ENCODE measurements at regions not wholly inside any gene's neighbourhood (a gene's known extent, or its start where the extent isn't known, plus 50 kb on each side); places are given as distances from the start of the nearest gene placed in this dataset.
A peak's percentile ranks its signal among the peaks of the same experiment; 100 is the strongest.
"Not testable (repeated sequence)": the region's sequence is repeated elsewhere in the genome, so short reads cannot be mapped to it uniquely, and the experiment has no call there.

DNA sequence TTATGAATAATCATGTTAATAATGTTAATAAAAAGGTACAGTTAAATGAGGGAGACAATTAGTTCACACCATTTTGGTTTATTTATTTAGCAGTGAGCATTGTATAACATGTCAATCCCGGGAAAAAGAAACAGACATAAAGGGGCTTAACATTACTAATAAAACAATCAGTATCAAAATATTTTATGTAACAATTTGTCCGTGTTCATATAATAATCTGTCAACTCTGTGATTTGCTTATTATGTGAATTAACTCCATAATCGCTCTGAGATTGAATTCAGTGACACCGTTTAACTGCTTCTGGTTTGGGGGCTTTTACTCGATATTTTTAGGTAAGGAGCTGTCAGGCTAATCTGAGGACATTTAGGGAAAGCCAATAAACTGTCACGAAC lies 95.8 kb upstream of the HMGA2 start:
- no peak for DNase-seq (ENCODE audit: low read depth, low spot score)
- H3K27ac Mint-ChIP-seq (ENCODE audit: unreplicated experiment) = no peak overlapping the region
- TF ChIP-seq, protein P1, sequence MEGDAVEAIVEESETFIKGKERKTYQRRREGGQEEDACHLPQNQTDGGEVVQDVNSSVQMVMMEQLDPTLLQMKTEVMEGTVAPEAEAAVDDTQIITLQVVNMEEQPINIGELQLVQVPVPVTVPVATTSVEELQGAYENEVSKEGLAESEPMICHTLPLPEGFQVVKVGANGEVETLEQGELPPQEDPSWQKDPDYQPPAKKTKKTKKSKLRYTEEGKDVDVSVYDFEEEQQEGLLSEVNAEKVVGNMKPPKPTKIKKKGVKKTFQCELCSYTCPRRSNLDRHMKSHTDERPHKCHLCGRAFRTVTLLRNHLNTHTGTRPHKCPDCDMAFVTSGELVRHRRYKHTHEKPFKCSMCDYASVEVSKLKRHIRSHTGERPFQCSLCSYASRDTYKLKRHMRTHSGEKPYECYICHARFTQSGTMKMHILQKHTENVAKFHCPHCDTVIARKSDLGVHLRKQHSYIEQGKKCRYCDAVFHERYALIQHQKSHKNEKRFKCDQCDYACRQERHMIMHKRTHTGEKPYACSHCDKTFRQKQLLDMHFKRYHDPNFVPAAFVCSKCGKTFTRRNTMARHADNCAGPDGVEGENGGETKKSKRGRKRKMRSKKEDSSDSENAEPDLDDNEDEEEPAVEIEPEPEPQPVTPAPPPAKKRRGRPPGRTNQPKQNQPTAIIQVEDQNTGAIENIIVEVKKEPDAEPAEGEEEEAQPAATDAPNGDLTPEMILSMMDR (conservative IDR thresholded peaks at IDR 0.05) = no peak
- peak overlapping the region; percentile 61 for H3K4me3 Mint-ChIP-seq
- no peaks in the 10 kb centered on the region for H3K36me3 Mint-ChIP-seq (ENCODE audit: low read depth)
- peaks cover 2% of the 10 kb centered on the region for H3K9me3 Mint-ChIP-seq
- H3K4me1 Mint-ChIP-seq = peaks cover 18% of the 10 kb centered on the region
- peaks cover 76% of the 10 kb centered on the region for H3K27me3 Mint-ChIP-seq (ENCODE audit: low read depth)

DNA sequence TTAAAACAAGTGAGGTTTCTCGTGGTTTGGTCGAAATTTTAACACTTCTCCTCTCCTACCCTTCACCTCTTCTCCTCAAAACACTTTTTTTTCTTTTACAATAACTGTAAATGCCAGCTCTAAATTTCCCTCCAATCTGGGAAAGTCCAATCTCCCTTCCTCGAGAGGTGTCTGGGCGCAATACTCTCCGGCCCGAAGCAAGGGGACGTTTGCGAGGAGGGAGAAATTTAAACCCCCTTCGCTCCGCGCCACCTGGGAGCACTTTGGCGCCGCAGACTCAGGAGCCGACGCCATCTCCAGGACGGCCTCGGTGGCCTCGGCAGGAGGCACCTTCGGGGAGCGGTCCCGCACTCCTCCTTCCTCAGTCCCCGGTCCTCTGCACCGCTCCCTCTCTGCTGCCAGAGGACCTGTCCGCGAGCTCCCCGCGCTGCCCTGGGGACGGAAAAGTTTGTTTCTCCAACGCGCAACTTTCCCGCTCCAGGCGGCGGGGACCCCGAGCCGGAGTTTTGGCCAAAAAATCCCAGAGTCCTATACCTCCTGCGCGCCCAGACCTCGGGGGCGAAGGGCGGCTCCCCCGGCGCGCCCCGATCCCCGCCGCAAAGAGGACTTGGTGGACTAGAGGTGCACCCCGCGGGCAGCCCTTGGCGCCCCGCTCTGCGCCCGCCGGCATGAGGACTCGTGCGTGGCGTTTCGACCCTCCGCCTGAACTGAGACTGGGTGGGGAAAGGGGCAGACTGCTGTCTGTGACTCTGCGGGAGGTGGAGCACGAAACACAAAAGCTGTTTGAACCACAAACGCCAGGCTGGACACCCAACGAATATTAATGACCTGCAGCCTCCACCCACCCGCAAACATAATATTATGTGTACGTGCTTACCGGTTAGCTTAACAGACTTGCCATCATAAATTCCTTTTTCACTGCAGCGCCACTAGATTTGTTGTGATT lies 95.2 kb upstream of the HMGA2 start:
- Mint-ChIP-seq H3K27me3 (ENCODE audit: low read depth) (peaks cover 76% of the 10 kb centered on the region), H3K9me3 (peaks cover 2% of the 10 kb centered on the region), H3K4me3 (peak overlapping the region; percentile 61), H3K4me1 (peaks cover 18% of the 10 kb centered on the region), H3K36me3 (ENCODE audit: low read depth) (no peaks in the 10 kb centered on the region), H3K27ac (ENCODE audit: unreplicated experiment) (no peak overlapping the region)
- DNase-seq (ENCODE audit: low read depth, low spot score) = peak; percentile 29
- TF ChIP-seq, protein P1 (conservative IDR thresholded peaks at IDR 0.05) = no peak

DNA sequence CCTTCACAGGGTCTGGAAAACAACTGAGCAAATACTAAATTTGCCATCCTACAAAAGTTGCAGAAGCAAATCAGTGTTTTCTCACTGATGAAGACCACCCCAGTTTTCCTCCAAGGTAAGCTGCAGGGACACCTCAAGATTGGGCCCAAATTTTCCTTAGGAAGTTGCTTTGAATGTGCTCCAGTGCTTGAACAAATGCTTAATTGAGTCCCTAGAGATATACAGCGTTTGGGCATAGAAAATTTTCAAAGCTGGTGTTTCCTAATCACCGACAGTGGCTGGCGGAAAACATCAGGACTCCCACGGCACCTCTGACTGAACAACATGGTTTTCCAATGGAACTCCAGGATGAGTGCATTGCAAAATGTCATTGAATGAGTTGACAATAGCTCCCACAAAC lies 92.5 kb upstream of the HMGA2 start:
- H3K9me3 Mint-ChIP-seq = peaks cover 2% of the 10 kb centered on the region
- peaks cover 66% of the 10 kb centered on the region for H3K27me3 Mint-ChIP-seq (ENCODE audit: low read depth)
- DNase-seq (ENCODE audit: low read depth, low spot score) = no peak
- H3K4me3 Mint-ChIP-seq = no peak overlapping the region
- TF ChIP-seq, protein P1 (conservative IDR thresholded peaks at IDR 0.05) = no peak
- H3K36me3 Mint-ChIP-seq (ENCODE audit: low read depth) = no peaks in the 10 kb centered on the region
- no peak overlapping the region for H3K27ac Mint-ChIP-seq (ENCODE audit: unreplicated experiment)
- peaks cover 14% of the 10 kb centered on the region for H3K4me1 Mint-ChIP-seq

DNA sequence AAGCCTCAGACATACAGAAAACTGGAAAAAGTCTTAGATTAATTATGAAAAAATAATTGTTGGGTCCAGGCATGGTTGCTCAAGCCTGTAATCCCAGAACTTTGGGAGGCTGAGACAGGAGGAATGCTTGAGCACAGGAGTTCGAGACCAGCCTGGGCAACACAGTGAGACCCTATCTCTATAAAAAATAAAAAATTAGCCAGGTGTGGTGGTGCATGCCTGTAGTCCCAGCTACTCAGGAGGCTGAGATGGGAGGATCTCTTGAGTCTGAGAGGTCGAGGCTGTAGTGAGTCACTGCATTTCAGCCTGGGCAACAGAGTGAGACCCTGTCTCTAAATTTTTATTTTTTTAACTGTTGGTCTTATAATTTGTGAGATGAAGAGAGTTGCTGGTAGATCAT lies 90.6 kb upstream of the HMGA2 start:
- H3K27me3 Mint-ChIP-seq (ENCODE audit: low read depth) = peaks cover 50% of the 10 kb centered on the region
- H3K4me1 Mint-ChIP-seq; DNase-seq (ENCODE audit: low read depth, low spot score); H3K27ac Mint-ChIP-seq (ENCODE audit: unreplicated experiment); H3K36me3 Mint-ChIP-seq (ENCODE audit: low read depth); H3K4me3 Mint-ChIP-seq; H3K9me3 Mint-ChIP-seq: not testable (repeated sequence)

DNA sequence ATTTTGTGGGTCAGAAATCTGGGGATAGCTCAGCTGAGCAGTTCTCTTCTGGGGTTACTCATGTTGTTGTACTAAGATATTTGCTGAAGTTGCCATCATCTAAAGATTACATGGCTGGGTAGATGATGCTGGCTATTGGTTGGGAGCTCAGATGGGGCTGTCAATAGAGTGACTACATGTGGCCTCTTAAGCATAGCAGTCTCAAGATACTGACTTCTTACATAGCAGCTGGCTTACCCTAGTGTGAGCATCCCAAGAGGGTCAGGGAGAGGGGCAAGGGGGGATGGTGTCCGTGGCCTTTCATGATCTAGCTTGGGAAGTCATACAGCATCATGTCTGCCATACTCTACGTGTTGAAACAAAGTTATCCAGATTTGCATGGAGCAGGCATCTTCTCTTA lies 90.1 kb upstream of the HMGA2 start:
- TF ChIP-seq, protein P1 (conservative IDR thresholded peaks at IDR 0.05) = no peak
- Mint-ChIP-seq H3K9me3 (peaks cover 2% of the 10 kb centered on the region), H3K27ac (ENCODE audit: unreplicated experiment) (no peak overlapping the region), H3K4me1 (peaks cover 4% of the 10 kb centered on the region), H3K27me3 (ENCODE audit: low read depth) (peaks cover 44% of the 10 kb centered on the region), H3K4me3 (no peak overlapping the region), H3K36me3 (ENCODE audit: low read depth) (no peaks in the 10 kb centered on the region)
- DNase-seq (ENCODE audit: low read depth, low spot score) = no peak

DNA sequence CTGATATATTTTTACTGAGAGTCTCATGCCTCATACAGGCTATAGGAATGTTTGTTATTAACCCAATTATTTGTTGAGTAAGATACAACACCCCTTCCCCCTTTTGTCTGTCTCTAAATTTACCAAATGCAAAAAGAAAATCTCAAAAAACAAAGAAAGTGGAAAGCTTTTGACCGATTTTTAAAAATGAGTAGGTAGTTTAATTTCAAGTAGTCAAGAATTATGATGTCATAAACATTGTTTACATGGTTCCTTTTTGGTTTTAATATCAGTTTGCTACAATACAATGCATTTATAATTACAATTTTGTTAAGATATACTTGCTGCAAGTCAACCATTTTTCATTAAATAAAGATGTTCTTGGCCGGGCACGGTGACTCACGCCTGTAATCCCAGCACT lies 84.7 kb upstream of the HMGA2 start:
- Mint-ChIP-seq H3K36me3 (ENCODE audit: low read depth) (no peaks in the 10 kb centered on the region), H3K27ac (ENCODE audit: unreplicated experiment) (no peak overlapping the region), H3K9me3 (no peaks in the 10 kb centered on the region), H3K4me3 (peak overlapping the region; percentile 92), H3K4me1 (peaks cover 14% of the 10 kb centered on the region), H3K27me3 (ENCODE audit: low read depth) (peaks cover 16% of the 10 kb centered on the region)
- no peak for DNase-seq (ENCODE audit: low read depth, low spot score)
- TF ChIP-seq, protein P1 (conservative IDR thresholded peaks at IDR 0.05) = no peak

All from neural crest cell (in vitro differentiated cells).